SK-N-SH (cell line): ENCODE measurements at regions not wholly inside any gene's neighbourhood (a gene's known extent, or its start where the extent isn't known, plus 50 kb on each side); places are given as distances from the start of the nearest gene placed in this dataset.

ENCODE experiments used
- CTCF ChIA-PET: fragments of 300-600, 350-600 bp; formaldehyde crosslinking; extraction: SDS; loops from one replicate; lab custom pipeline; 2021; lab: Yijun Ruan, JAX
- POLR2A ChIA-PET: fragments of 350-600 bp; sonication (Branson Sonifier 250); formaldehyde crosslinking; extraction: SDS; loops from one replicate; lab custom pipeline; 2020; ENCODE audit warnings: antibody characterized with exemption, inconsistent platforms; lab: Yijun Ruan, JAX
- DNase-seq: peaks from one replicate; pipeline ENCODE4 v3.0.0; 2012
- H2AFZ ChIP-seq: fragments of 200-600 bp; sonication (generic); 2 replicates; pipeline ENCODE4 v1.8.1; 2016; ENCODE audit warnings: antibody characterized with exemption, mild to moderate bottlenecking, low read depth
- H3F3A ChIP-seq: fragments of 200-600 bp; sonication (generic); replicated peaks from 2 replicates; pipeline ENCODE3; 2016; ENCODE audit warnings: antibody characterized with exemption, mild to moderate bottlenecking; ENCODE audit not compliant: insufficient read depth
- H3K27ac ChIP-seq, 2 experiments: fragments of 200-500 bp in 1 of 2; fragments of 200-600 bp in 1 of 2; sonication (Bioruptor generic) in 1 of 2; sonication (generic), shearing (Covaris generic) in 1 of 2; 2 replicates each; pipeline versions ENCODE4 v1.5.1 to v1.6.1; 2014 to 2016; ENCODE audit warnings: low read depth in 2 of 2, inconsistent platforms in 1 of 2, low read length in 1 of 2, mild to moderate bottlenecking in 1 of 2, mixed read lengths in 1 of 2
- H3K27me3 ChIP-seq: fragments of 200-600 bp; sonication (generic), shearing (Covaris generic); 2 replicates; pipeline ENCODE4 v1.6.1; 2016; ENCODE audit warnings: mixed run types; ENCODE audit not compliant: insufficient read depth
- H3K36me3 ChIP-seq, 2 experiments: fragments of 200-500 bp in 1 of 2; fragments of 200-600 bp in 1 of 2; sonication (Bioruptor generic) in 1 of 2; sonication (generic) in 1 of 2; replicated peaks in 1 of 2; 2 replicates each; pipeline versions ENCODE3 to v1.5.1; 2014 to 2016; ENCODE audit warnings: low read length in 1 of 2, mild to moderate bottlenecking in 1 of 2; ENCODE audit not compliant: insufficient read depth in 2 of 2, control insufficient read depth in 1 of 2
- H3K4me1 ChIP-seq, 2 experiments: fragments of 200-500 bp in 1 of 2; fragments of 200-600 bp in 1 of 2; sonication (Bioruptor generic) in 1 of 2; sonication (generic), shearing (Covaris generic) in 1 of 2; 2 replicates each; pipeline versions ENCODE4 v1.5.1 to v1.6.1; 2014 to 2016; ENCODE audit warnings: low read depth in 1 of 2, low read length in 1 of 2, mixed run types in 1 of 2; ENCODE audit not compliant: insufficient read depth in 2 of 2, control insufficient read depth in 1 of 2
- H3K4me2 ChIP-seq: fragments of 200-600 bp; sonication (generic), shearing (Covaris generic); 2 replicates; pipeline ENCODE4 v1.6.1; 2017; ENCODE audit warnings: mixed run types
- H3K4me3 ChIP-seq, 2 experiments: fragments of 200-500 bp in 1 of 2; fragments of 200-600 bp in 1 of 2; sonication (Bioruptor generic) in 1 of 2; sonication (generic), shearing (Covaris generic) in 1 of 2; 2 replicates each; pipeline versions ENCODE4 v1.5.1 to v1.8.1; 2014 to 2016; ENCODE audit warnings: low read depth in 2 of 2, inconsistent platforms in 1 of 2, low read length in 1 of 2, mild to moderate bottlenecking in 1 of 2, mixed read lengths in 1 of 2, moderate library complexity in 1 of 2
- H3K79me2 ChIP-seq: fragments of 200-600 bp; sonication (generic); 2 replicates; pipeline ENCODE4 v1.8.1; 2017; ENCODE audit warnings: mild to moderate bottlenecking; ENCODE audit not compliant: insufficient read depth
- H3K9ac ChIP-seq: fragments of 200-600 bp; sonication (generic); 2 replicates; pipeline ENCODE4 v1.6.1; 2017; ENCODE audit warnings: mixed run types
- H3K9me2 ChIP-seq: fragments of 200-600 bp; sonication (generic); 2 replicates; pipeline ENCODE4 v1.6.1; 2017; ENCODE audit warnings: mixed run types
- H3K9me3 ChIP-seq: fragments of 200-600 bp; sonication (generic); 2 replicates; pipeline ENCODE4 v1.6.1; 2017; ENCODE audit warnings: mixed run types, mild to moderate bottlenecking, moderate library complexity
- H4K20me1 ChIP-seq: fragments of 200-600 bp; sonication (generic); 2 replicates; pipeline ENCODE4 v1.6.1; 2017; ENCODE audit warnings: mild to moderate bottlenecking, mixed run types; ENCODE audit not compliant: insufficient read depth
- CHD2 ChIP-seq: fragments of 150-350 bp; IDR thresholded peaks from 2 replicates; pipeline ENCODE4 v1.6.1; 2018; ENCODE audit warnings: low read length; ENCODE audit not compliant: partially characterized antibody
- CTCF ChIP-seq: fragments of 200-600 bp; sonication (generic); IDR thresholded peaks from 2 replicates; pipeline ENCODE4 v1.6.1; 2017; ENCODE audit warnings: antibody characterized with exemption, mild to moderate bottlenecking, moderate library complexity
- FOSL2 ChIP-seq: IDR thresholded peaks from 2 replicates; pipeline ENCODE4 v1.4.0; 2012; ENCODE audit warnings: low read depth, mild to moderate bottlenecking, moderate library complexity, borderline replicate concordance
- FOXM1 ChIP-seq: IDR thresholded peaks from 2 replicates; pipeline ENCODE4 v1.4.0; 2012; ENCODE audit warnings: low read depth, mild to moderate bottlenecking
- GATA2 ChIP-seq: sonication (generic); formaldehyde crosslinking; IDR thresholded peaks from 2 replicates; pipeline ENCODE4 v1.5.0; 2020; ENCODE audit warnings: mild to moderate bottlenecking, missing genetic modification reagents
- MEF2A ChIP-seq: IDR thresholded peaks from 2 replicates; pipeline ENCODE4 v1.4.0; 2012; ENCODE audit warnings: low read depth, borderline replicate concordance
- NFIC ChIP-seq: IDR thresholded peaks from 2 replicates; pipeline ENCODE4 v1.4.0; 2012; ENCODE audit warnings: borderline replicate concordance
- NRF1 ChIP-seq: IDR thresholded peaks from 2 replicates; pipeline ENCODE4 v1.6.1; 2012; ENCODE audit warnings: low read depth, mild to moderate bottlenecking, low read length
- RCOR1 ChIP-seq: fragments of 150-350 bp; IDR thresholded peaks from 2 replicates; pipeline ENCODE4 v1.6.1; 2017; ENCODE audit warnings: antibody characterized with exemption, low read length
- RFX5 ChIP-seq: IDR thresholded peaks from 2 replicates; pipeline ENCODE4 v1.6.1; 2012; ENCODE audit warnings: mild to moderate bottlenecking, improper control_type of control experiment, low read length
- RXRA ChIP-seq: IDR thresholded peaks from 2 replicates; pipeline ENCODE4 v1.4.0; 2012; ENCODE audit warnings: low read depth, mild to moderate bottlenecking, borderline replicate concordance
- TAF1 ChIP-seq: IDR thresholded peaks from 2 replicates; pipeline ENCODE4 v1.6.1; 2012; ENCODE audit warnings: low read depth, mild to moderate bottlenecking, low read length, moderate library complexity, borderline replicate concordance
- TEAD4 ChIP-seq: IDR thresholded peaks from 2 replicates; pipeline ENCODE4 v1.4.0; 2012; ENCODE audit warnings: mild to moderate bottlenecking, borderline replicate concordance; ENCODE audit not compliant: insufficient read depth
- USF2 ChIP-seq: fragments of 150-350 bp; IDR thresholded peaks from 2 replicates; pipeline ENCODE4 v1.6.1; 2017; ENCODE audit warnings: antibody characterized with exemption, low read length, low read depth, borderline replicate concordance
- YY1 ChIP-seq: IDR thresholded peaks from 2 replicates; pipeline ENCODE4 v1.4.0; 2012; ENCODE audit warnings: low read depth, mild to moderate bottlenecking
- ZBTB33 ChIP-seq: IDR thresholded peaks from 2 replicates; pipeline ENCODE4 v1.4.0; 2012; ENCODE audit warnings: low read depth, borderline replicate concordance
- WGBS: methylation state at CpG from one replicate; pipeline ENCODE4 v1.1.6; 2017; ENCODE audit warnings: low lambda C conversion rate; 5-methylcytosine and 5-hydroxymethylcytosine counted together

- TF ChIP-seq ZBTB33 (no peak), TEAD4 (no peak), CHD2 (no peak)
Measured at GRCh38 chr3:95028688-95029087, 965.8 kb downstream of the NSUN3 start (continued).

GRCh38 chr3:95029644-95030043 is 966.8 kb downstream of the NSUN3 start:
- Histone ChIP-seq H4K20me1 (no peaks in the 10 kb centered on the region), H3K36me3 (no peaks in the 10 kb centered on the region), H3K4me3 (no peak overlapping the region), H3K9ac (no peak overlapping the region), H3F3A (no peaks in the 10 kb centered on the region), H3K27me3 (no peaks in the 10 kb centered on the region), H3K9me2 (no peaks in the 10 kb centered on the region), H3K4me2 (no peak overlapping the region), H2AFZ (no peak overlapping the region), H3K27ac (peak overlapping the region in 1 of 2 experiments; percentile 62; a peak in 1 of 4 replicates), H3K4me1 (no peaks in the 10 kb centered on the region; a peak in 1 of 4 replicates), H3K9me3 (no peaks in the 10 kb centered on the region), H3K79me2 (no peaks in the 10 kb centered on the region)
- CTCF ChIA-PET = no interaction called here
- DNase-seq = peak; percentile 14
- TF ChIP-seq CTCF = no peak
- TF ChIP-seq GATA2 = peak; percentile 56
- TF ChIP-seq YY1 = no peak
- TF ChIP-seq MEF2A = no peak
- TF ChIP-seq RFX5 = no peak
- POLR2A ChIA-PET = no interaction called here

GRCh38 chr3:95036526-95037021 is 973.7 kb downstream of the NSUN3 start:
- CTCF ChIA-PET = no interaction called here
- 0% methylated on average over 2 of the region's 2 CpGs for WGBS
- no peak overlapping the region for H3K4me3 ChIP-seq
- POLR2A ChIA-PET = no interaction called here
- no peak overlapping the region for H3K9ac ChIP-seq
- no peak for TF ChIP-seq TAF1
- TF ChIP-seq FOXM1 = no peak
- no peak for TF ChIP-seq RCOR1
- no peak for TF ChIP-seq RXRA
- no peak for TF ChIP-seq ZBTB33
- no peak for TF ChIP-seq FOSL2
- no peak for TF ChIP-seq USF2
- no peak for TF ChIP-seq NRF1
- TF ChIP-seq MEF2A = no peak
- TF ChIP-seq NFIC = no peak
- TF ChIP-seq, all 33 proteins: peak for 0
- H3K36me3 ChIP-seq = no peaks in the 10 kb centered on the region
- no peaks in the 10 kb centered on the region for H3K4me1 ChIP-seq
- no peaks in the 10 kb centered on the region for H4K20me1 ChIP-seq
- no peak for DNase-seq
- no peaks in the 10 kb centered on the region for H3K27me3 ChIP-seq
- no peak overlapping the region for H3K4me2 ChIP-seq
- H3K27ac ChIP-seq = no peak overlapping the region
- no peaks in the 10 kb centered on the region for H3K79me2 ChIP-seq
- H3K9me3 ChIP-seq = no peaks in the 10 kb centered on the region
- no peak overlapping the region for H2AFZ ChIP-seq
- H3F3A ChIP-seq = no peaks in the 10 kb centered on the region
- H3K9me2 ChIP-seq = no peaks in the 10 kb centered on the region
